Osteoblast (primary cell): ENCODE measurements at regions not wholly inside any gene's neighbourhood (a gene's known extent, or its start where the extent isn't known, plus 50 kb on each side); places are given as distances from the start of the nearest gene placed in this dataset.

ENCODE experiments used
- DNase-seq: peaks from one replicate; pipeline ENCODE4 v3.0.0; 2011; ENCODE audit warnings: low spot score, mixed read lengths; ENCODE audit not compliant: insufficient read length; ENCODE audit errors: missing footprints
- H2AFZ ChIP-seq: 2 replicates; pipeline ENCODE4 v1.6.0; 2011; ENCODE audit warnings: mild to moderate bottlenecking, low read length
- H3K27ac ChIP-seq: 2 replicates; pipeline ENCODE4 v1.5.1; 2011; ENCODE audit warnings: mild to moderate bottlenecking, low read depth, low read length, moderate library complexity
- H3K27me3 ChIP-seq: 2 replicates; pipeline ENCODE4 v1.6.0; 2012; ENCODE audit warnings: mild to moderate bottlenecking, control low read depth, inconsistent platforms, low read length, moderate library complexity; ENCODE audit not compliant: insufficient read depth
- H3K36me3 ChIP-seq: 2 replicates; pipeline ENCODE4 v1.5.1; 2011; ENCODE audit warnings: mild to moderate bottlenecking, low read length, control low read depth, moderate library complexity; ENCODE audit not compliant: insufficient read depth
- H3K4me1 ChIP-seq: 2 replicates; pipeline ENCODE4 v1.5.1; 2011; ENCODE audit warnings: mild to moderate bottlenecking, low read length, control low read depth, moderate library complexity; ENCODE audit not compliant: insufficient read depth
- H3K4me2 ChIP-seq: 2 replicates; pipeline ENCODE4 v1.6.0; 2011; ENCODE audit warnings: mild to moderate bottlenecking, low read length; ENCODE audit not compliant: insufficient read depth
- H3K4me3 ChIP-seq: fragments of 200-600 bp; sonication (generic); 3 replicates; pipeline ENCODE4 v1.5.1; 2012; ENCODE audit warnings: mild to moderate bottlenecking, low read length, inconsistent platforms; ENCODE audit not compliant: insufficient read depth
- H3K79me2 ChIP-seq: 2 replicates; pipeline ENCODE4 v1.6.0; 2012; ENCODE audit warnings: mild to moderate bottlenecking, low read length, control low read depth, inconsistent platforms; ENCODE audit not compliant: insufficient read depth
- H3K9me3 ChIP-seq: 2 replicates; pipeline ENCODE4 v1.5.1; 2011; ENCODE audit warnings: low read depth, low read length, control low read depth
- H4K20me1 ChIP-seq: 2 replicates; pipeline ENCODE4 v1.6.0; 2012; ENCODE audit warnings: mild to moderate bottlenecking, low read length, control low read depth; ENCODE audit not compliant: insufficient read depth
- TF ChIP-seq, protein P1 (sequence below): IDR thresholded peaks from 2 replicates; pipeline ENCODE4 v1.5.1; 2011; ENCODE audit warnings: mild to moderate bottlenecking, low read depth, low read length, moderate library complexity; ENCODE audit errors: extremely low read depth

DNA sequence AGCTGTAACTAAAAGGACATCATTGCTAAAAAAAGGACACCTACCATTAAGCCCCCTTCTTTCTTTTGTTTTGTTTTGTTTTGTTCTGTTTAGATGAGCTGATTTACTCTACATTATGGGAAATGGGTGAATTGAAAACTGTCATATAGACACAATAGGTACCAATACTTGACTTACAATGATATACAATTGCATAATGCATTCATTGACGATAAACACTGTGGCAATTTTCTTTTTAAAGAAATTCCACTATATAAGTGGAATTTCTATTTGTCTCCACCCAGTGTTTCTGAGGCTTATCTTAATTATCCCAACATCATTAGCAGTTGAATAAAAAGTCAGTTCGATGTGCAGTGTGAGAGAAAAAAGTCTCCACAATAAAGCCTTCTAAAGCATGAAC, 282.1 kb downstream of the BCL2 start:
- H3K9me3 ChIP-seq: no peaks in the 10 kb centered on the region
- no peaks in the 10 kb centered on the region for H3K4me1 ChIP-seq
- no peak overlapping the region for H3K4me2 ChIP-seq
- no peak overlapping the region for H3K4me3 ChIP-seq
- H3K27me3 ChIP-seq: peaks cover 3% of the 10 kb centered on the region
- no peak overlapping the region for H2AFZ ChIP-seq
- no peaks in the 10 kb centered on the region for H3K36me3 ChIP-seq
- TF ChIP-seq, protein P1, sequence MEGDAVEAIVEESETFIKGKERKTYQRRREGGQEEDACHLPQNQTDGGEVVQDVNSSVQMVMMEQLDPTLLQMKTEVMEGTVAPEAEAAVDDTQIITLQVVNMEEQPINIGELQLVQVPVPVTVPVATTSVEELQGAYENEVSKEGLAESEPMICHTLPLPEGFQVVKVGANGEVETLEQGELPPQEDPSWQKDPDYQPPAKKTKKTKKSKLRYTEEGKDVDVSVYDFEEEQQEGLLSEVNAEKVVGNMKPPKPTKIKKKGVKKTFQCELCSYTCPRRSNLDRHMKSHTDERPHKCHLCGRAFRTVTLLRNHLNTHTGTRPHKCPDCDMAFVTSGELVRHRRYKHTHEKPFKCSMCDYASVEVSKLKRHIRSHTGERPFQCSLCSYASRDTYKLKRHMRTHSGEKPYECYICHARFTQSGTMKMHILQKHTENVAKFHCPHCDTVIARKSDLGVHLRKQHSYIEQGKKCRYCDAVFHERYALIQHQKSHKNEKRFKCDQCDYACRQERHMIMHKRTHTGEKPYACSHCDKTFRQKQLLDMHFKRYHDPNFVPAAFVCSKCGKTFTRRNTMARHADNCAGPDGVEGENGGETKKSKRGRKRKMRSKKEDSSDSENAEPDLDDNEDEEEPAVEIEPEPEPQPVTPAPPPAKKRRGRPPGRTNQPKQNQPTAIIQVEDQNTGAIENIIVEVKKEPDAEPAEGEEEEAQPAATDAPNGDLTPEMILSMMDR: no peak
- H3K79me2 ChIP-seq: no peaks in the 10 kb centered on the region
- DNase-seq: no peak
- H4K20me1 ChIP-seq: no peaks in the 10 kb centered on the region
- no peak overlapping the region for H3K27ac ChIP-seq

DNA sequence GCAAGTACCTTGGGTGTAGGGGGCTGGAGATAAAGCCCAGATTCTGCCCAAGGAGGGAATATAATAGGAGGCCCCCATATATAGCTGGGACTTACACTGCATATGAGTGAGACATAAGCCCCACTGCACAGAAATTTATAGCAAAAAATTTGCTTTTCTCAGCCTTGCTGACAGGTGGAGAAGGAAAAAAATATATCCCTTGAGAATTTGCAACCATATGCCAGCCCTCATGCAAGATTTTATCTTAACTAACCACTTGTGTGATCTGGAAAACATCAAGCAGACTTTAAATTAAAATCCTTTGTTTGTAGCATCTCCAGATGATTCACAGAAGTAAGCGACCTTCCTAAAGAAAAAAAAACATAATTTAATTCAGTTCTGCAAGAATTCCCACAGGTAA, 288.2 kb downstream of the BCL2 start:
- DNase-seq: no peak
- Histone ChIP-seq H3K4me2 (no peak overlapping the region), H4K20me1 (no peaks in the 10 kb centered on the region), H3K4me1 (no peaks in the 10 kb centered on the region), H2AFZ (no peak overlapping the region), H3K79me2 (no peaks in the 10 kb centered on the region), H3K27me3 (peaks cover 4% of the 10 kb centered on the region), H3K27ac (no peak overlapping the region), H3K4me3 (no peak overlapping the region), H3K9me3 (no peaks in the 10 kb centered on the region), H3K36me3 (no peaks in the 10 kb centered on the region)
- TF ChIP-seq, protein P1: no peak
